ENCODE measurements at regions not wholly inside any gene's neighbourhood (a gene's known extent, or its start where the extent isn't known, plus 50 kb on each side); places are given as distances from the start of the nearest gene placed in this dataset.

DNA sequence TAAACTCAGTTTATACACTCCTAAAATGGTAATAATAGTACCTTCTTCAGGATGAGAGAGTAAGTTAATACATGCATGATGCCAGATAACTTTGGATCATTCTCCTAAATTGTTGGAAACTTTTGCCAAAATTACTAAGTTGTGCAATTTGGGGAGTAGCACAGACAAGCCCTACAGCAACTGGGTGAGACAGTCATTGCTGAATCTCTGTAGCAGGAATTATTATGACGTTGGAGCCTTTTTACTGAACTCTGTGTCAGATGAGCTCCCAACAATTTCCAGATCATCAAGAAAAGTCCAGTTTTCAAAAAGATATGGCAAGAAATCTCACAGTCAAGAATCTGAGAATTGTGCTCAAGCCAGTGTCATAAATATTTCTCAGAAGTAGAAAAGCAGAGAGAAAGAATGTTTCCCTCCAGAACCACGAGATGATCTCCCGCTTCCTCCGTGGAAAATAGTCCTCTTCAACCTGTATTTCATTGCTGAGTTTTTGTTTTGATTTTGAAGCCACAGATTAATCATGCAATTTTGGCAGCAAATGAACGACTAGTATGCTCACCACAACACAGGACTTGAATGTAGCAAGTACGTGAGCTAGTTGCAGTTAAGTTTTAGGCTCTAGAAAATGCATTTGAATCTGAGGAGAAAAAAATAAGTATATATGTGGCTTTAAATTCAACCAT, 485.4 kb downstream of the CNTN6 start:
- H3K27ac Mint-ChIP-seq: no peak overlapping the region
- ATAC-seq (ENCODE audit: low read depth) (no peak), DNase-seq (no peak)
- H3K9me3 Mint-ChIP-seq: no peaks in the 10 kb centered on the region
- no peak overlapping the region for H3K4me3 Mint-ChIP-seq
- POLR2A ChIA-PET: no interaction called here
- H3K4me1 Mint-ChIP-seq: no peaks in the 10 kb centered on the region
- no peaks in the 10 kb centered on the region for H3K36me3 Mint-ChIP-seq
- H3K27me3 Mint-ChIP-seq: no peaks in the 10 kb centered on the region

DNA sequence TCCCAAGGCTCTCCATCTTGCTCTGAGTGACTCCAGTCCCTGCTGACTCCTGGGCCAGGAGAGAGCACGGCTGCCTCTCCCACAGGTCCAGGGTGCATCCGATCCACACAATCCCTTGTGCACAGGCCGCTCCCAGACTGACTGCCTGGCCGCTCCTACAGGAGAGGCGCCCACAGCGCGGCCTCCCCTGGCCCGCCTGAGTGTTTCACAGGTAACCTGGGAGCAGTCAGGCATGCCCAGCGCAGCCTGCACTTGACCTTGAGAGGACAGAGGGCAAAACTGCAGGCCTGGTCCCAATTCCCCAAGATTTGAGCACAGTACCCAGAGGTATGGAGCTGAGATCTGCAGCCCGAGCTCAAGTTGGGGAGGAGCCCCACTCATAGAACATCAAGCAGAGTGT, 490.2 kb downstream of the CNTN6 start:
- POLR2A ChIA-PET: no interaction called here
- H3K27me3 Mint-ChIP-seq: no peaks in the 10 kb centered on the region

DNA sequence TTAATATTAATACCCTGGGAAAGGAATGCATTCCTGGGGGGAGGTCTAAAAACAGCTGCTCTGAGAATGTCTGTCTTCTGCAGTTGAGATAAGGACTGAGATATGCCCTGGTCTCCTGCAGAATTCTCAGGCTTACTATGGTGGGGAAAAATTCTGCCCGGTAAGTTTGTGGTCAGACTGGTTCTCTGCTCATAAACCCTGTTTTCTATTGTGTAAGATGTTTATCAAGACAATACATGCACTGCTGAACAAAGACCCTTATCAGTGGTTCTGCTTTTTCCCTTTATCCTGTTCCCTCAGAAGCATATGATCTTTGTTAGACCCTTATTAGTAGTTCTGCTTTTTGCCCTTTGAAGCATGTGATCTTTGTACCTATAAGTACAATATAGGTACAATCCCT, 494.6 kb downstream of the CNTN6 start:
- H3K9me3 Mint-ChIP-seq: no peaks in the 10 kb centered on the region
- POLR2A ChIA-PET: no interaction called here
- H3K27me3 Mint-ChIP-seq: no peaks in the 10 kb centered on the region

More for the DNA sequence above, 490.2 kb downstream of the CNTN6 start:
- no peak for DNase-seq
- Mint-ChIP-seq H3K27ac (no peak overlapping the region), H3K4me3 (no peak overlapping the region), H3K9me3 (no peaks in the 10 kb centered on the region), H3K36me3 (no peaks in the 10 kb centered on the region), H3K4me1 (no peaks in the 10 kb centered on the region)
- ATAC-seq (ENCODE audit: low read depth): no peak

DNA sequence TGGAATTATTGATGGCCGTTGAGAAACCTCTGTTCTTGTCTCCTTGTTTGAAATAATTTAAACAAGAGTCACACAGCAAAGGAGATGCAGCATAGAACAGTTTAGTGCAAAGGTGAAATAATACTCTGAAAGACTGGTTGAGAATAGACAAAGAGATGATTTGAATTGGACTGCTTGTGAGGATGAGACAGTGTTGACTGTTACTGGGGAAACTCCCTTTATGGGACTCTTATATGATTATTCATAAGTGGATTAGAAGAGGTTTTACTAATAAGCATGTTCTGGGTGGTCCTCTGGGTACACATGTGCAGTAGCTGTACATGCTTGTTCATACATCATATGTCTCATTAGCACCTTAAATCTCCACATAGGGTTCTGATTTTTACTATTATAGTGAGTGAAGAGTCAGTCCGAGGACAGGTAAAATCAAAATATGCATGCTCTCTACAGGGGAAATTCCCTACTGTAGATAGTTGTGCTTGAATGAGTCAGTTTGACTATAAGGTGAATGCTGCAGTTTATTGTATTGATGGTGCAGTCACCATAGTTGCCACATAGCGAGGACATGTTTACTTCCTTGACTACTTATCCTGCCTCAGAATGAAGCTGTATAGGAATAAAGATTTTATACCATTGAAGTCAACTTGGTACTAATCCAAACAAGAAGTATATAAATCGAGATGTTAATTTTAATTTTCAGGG, 498.7 kb downstream of the CNTN6 start:
- peaks cover 1% of the 10 kb centered on the region for H3K9me3 Mint-ChIP-seq
- H3K27me3 Mint-ChIP-seq: no peaks in the 10 kb centered on the region
- H3K27ac Mint-ChIP-seq: no peak overlapping the region
- H3K36me3 Mint-ChIP-seq: no peaks in the 10 kb centered on the region
- H3K4me1 Mint-ChIP-seq: no peaks in the 10 kb centered on the region
- no peak for ATAC-seq (ENCODE audit: low read depth)
- no peak overlapping the region for H3K4me3 Mint-ChIP-seq
- POLR2A ChIA-PET: no interaction called here
- no peak for DNase-seq

More for the DNA sequence above, 494.6 kb downstream of the CNTN6 start:
- Mint-ChIP-seq H3K36me3 (no peaks in the 10 kb centered on the region), H3K4me1 (no peaks in the 10 kb centered on the region), H3K27ac (no peak overlapping the region), H3K4me3 (no peak overlapping the region)
- ATAC-seq (ENCODE audit: low read depth) (no peak), DNase-seq (no peak)

DNA sequence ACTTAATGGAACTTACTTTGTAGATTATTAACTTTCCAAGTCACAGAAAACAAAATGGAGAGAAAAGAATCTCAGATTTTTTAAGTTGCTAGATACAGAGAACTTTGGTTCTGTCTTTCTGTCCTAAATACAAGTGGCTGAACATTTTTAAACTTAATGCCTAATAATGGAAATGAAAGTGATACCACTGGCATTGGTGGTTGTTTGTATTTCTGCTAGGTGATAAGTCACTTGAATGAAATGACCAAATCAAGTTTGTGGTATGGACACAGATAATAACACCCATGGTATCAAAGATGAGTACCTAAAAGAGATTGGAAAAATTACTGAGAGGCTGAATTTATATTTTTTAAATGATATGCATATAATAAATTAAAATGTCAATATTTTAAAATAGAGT, 502.1 kb downstream of the CNTN6 start:
- H3K9me3 Mint-ChIP-seq: peaks cover 1% of the 10 kb centered on the region
- no peak for ATAC-seq (ENCODE audit: low read depth)
- POLR2A ChIA-PET: no interaction called here

DNA sequence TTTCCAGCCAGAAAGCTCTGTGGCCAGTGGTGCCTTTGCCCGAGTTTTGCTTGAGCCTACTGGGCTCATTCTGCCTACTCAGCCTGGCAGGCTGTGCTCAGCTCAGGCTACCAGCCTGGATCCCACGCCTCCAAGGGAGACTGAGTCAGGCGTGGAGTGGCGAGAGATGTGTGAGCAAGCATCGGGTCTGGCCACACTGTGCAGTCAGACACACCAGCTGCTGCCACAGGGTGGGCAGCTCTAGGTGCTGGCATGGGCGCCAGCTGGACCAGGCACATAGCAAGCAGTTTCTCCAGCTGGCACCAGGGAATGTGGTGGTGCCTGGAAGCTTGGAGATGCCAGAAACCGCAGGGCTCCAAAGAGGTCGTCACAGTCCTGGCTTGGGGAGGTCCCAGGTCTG, 498.5 kb upstream of the CNTN4 start:
- no peak for DNase-seq
- ATAC-seq (ENCODE audit: low read depth): no peak
- POLR2A ChIA-PET: no interaction called here
- Mint-ChIP-seq H3K36me3 (no peaks in the 10 kb centered on the region), H3K27me3 (no peaks in the 10 kb centered on the region), H3K4me3 (no peak overlapping the region), H3K4me1 (no peaks in the 10 kb centered on the region), H3K27ac (no peak overlapping the region), H3K9me3 (no peaks in the 10 kb centered on the region)

More for the DNA sequence above, 502.1 kb downstream of the CNTN6 start:
- H3K4me1 Mint-ChIP-seq: no peaks in the 10 kb centered on the region
- DNase-seq: no peak
- no peak overlapping the region for H3K4me3 Mint-ChIP-seq
- no peaks in the 10 kb centered on the region for H3K36me3 Mint-ChIP-seq
- no peak overlapping the region for H3K27ac Mint-ChIP-seq
- no peaks in the 10 kb centered on the region for H3K27me3 Mint-ChIP-seq

DNA sequence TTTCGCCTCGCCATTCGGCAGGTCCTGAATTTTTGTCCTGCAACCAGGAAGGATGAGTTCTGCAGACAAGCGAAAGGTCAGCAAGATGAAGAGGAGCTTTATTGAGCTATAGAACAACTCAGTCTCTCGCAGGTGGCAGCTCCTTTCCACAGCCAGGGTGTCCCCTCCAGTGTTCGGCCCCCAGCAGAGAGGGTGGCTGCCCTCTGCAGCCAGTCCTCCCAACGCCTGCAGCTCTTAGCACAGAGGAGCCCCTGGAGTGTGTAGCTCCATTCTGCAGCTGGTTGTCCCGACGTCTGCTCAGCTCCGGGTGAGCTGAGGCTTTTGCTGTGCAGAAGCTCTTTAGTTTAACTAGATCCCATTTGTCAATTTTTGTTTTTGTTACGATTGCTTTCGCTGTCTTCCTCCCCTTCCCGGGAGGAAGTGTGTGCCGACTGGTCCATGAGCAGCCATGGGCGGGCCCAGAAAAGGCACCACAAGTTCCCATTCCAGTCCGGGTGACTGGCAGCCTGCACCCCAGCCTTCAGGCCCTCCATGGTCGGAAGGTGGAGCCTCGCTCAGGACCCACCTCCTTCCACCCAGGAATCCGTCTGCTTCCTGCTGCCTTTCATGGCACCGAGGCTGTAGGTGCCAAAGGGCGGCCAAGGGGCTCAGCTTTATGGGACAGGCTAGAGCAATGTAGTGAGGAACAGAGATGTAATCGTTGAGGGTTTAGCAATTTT, 497.8 kb upstream of the CNTN4 start:
- H3K36me3 Mint-ChIP-seq: no peaks in the 10 kb centered on the region
- H3K9me3 Mint-ChIP-seq: no peaks in the 10 kb centered on the region
- no peaks in the 10 kb centered on the region for H3K4me1 Mint-ChIP-seq
- POLR2A ChIA-PET: no interaction called here
- no peak for ATAC-seq (ENCODE audit: low read depth)
- H3K27me3 Mint-ChIP-seq: no peaks in the 10 kb centered on the region
- H3K4me3 Mint-ChIP-seq: no peak overlapping the region
- no peak overlapping the region for H3K27ac Mint-ChIP-seq
- no peak for DNase-seq

DNA sequence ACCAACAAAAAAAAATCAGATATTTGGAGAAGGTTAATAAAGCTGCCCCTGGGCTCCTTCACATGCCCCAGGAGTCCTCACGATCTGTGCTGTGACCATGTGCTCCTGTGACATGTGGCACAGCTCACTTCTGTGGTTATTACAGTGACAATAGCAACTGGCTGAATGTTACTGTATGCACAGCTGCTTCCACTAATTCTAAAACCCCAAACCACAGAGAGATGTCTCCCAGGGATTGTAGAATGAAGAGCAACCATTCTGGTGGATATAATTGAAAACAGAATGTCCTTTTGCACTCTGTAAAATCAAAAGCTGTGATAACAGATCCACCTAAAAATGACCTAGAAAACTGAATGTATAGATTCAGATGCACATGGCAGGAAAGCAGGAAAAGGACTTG, 489.2 kb upstream of the CNTN4 start:
- POLR2A ChIA-PET: no interaction called here
- Mint-ChIP-seq H3K9me3 (no peaks in the 10 kb centered on the region), H3K4me1 (no peaks in the 10 kb centered on the region), H3K27me3 (no peaks in the 10 kb centered on the region), H3K4me3 (no peak overlapping the region), H3K36me3 (no peaks in the 10 kb centered on the region), H3K27ac (no peak overlapping the region)
- DNase-seq (no peak), ATAC-seq (ENCODE audit: low read depth) (no peak)

DNA sequence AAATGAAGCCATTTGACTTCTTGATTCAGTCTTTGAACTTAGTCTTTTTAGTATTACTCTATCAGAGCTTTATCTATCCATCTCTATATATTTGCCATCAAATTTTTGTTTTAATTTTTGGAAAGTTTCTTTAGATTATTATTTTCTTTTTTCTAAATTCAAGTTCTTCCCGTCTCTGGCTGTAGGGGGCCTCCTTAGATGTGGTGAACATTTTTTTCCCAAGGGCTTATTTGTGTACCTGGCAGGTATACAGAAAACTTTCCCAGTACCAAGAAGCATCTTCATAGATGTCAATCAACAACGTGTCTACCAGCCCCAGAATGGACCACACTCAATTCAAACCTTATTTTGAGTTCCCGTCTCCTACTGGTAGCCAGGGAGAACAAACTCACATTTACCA, 486.8 kb upstream of the CNTN4 start:
- H3K9me3 Mint-ChIP-seq: no peaks in the 10 kb centered on the region
- DNase-seq (no peak), ATAC-seq (ENCODE audit: low read depth) (no peak)
- no peaks in the 10 kb centered on the region for H3K27me3 Mint-ChIP-seq
- POLR2A ChIA-PET: no interaction called here
- H3K4me1 Mint-ChIP-seq: no peaks in the 10 kb centered on the region
- H3K4me3 Mint-ChIP-seq: no peak overlapping the region
- no peak overlapping the region for H3K27ac Mint-ChIP-seq
- no peaks in the 10 kb centered on the region for H3K36me3 Mint-ChIP-seq

DNA sequence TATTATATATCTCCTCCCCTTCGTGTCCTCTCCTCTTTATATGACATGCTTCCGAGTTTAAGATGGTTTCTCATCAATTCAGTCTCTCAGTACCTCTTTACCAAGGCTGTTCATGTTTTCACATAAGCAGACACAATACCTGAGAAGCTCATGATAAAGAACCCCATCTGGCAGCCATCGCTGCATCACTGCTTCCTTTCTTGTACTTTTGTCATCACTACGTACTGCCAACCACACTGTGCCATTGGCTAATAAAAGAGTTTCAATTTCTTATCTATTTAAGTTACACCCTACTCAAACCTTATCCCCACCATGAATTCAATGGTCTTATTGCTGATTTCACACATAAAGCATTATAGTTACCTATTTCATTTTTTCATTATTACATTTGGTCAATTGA, 484.7 kb upstream of the CNTN4 start:
- Mint-ChIP-seq H3K27ac (no peak overlapping the region), H3K27me3 (no peaks in the 10 kb centered on the region), H3K9me3 (peaks cover 2% of the 10 kb centered on the region), H3K36me3 (no peaks in the 10 kb centered on the region), H3K4me1 (no peaks in the 10 kb centered on the region), H3K4me3 (no peak overlapping the region)
- DNase-seq (no peak), ATAC-seq (ENCODE audit: low read depth) (no peak)
- POLR2A ChIA-PET: no interaction called here

DNA sequence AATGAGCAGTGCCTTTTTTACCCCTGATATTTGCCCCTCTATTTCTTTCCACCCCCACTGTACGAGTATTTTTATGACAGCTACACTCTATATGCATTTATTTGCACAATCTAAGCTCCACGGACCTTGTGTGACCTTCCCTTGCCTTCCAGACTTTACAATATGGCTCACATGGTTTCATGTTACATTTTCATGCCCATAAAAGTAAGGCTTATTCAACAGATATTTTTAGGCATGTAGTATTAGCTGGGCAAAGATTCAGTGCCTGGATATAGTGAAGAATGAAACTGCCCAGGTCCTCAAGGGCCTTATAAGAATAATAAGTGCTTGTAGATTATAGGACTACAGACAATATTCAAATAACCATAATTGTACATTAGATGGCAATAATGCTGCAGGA, 481.9 kb upstream of the CNTN4 start:
- Mint-ChIP-seq H3K27ac (no peak overlapping the region), H3K27me3 (no peaks in the 10 kb centered on the region), H3K36me3 (no peaks in the 10 kb centered on the region), H3K9me3 (peaks cover 2% of the 10 kb centered on the region), H3K4me3 (no peak overlapping the region), H3K4me1 (no peaks in the 10 kb centered on the region)
- no peak for DNase-seq
- POLR2A ChIA-PET: no interaction called here
- no peak for ATAC-seq (ENCODE audit: low read depth)

DNA sequence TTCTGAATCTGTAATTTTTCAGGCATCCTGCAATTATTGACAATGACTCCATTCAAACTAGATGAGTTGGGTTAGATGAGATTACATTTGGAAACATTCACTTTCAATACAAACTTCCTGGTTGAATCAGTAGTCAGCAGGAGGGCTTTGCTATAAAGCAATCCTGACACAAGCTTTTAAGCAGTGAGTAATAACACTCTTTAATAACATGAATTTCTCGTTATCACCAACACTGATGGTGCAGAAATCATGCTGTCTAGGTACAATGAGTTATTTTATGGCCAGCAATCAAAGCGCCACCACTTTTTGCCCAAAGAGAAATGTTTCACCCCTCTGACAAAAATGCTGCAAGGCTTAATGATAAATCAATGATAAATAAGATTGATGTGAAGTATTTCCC, 474.8 kb upstream of the CNTN4 start:
- no peak for DNase-seq
- no peaks in the 10 kb centered on the region for H3K36me3 Mint-ChIP-seq
- H3K9me3 Mint-ChIP-seq: peaks cover 1% of the 10 kb centered on the region
- no peak overlapping the region for H3K27ac Mint-ChIP-seq
- H3K4me3 Mint-ChIP-seq: no peak overlapping the region
- H3K27me3 Mint-ChIP-seq: no peaks in the 10 kb centered on the region
- POLR2A ChIA-PET: no interaction called here
- no peak for ATAC-seq (ENCODE audit: low read depth)
- no peaks in the 10 kb centered on the region for H3K4me1 Mint-ChIP-seq

DNA sequence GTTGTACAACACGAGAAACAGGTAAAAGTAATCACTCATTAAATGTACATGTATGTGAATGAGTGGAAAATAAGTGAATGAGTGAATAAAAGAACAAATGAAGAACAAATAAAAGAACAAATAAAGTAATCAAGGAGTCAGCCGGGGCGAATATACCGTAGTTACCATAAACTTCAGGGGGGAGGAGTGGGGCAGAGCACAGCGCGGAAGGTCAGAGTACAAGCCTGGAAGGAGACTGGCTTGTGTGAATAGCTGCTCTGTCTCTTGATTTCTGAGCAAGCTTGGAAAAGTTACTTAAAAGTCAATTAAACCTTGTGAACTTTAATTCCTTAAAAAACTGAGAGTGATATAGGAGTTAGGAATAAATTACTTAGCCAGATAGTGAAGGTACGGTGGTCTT, 466.5 kb upstream of the CNTN4 start:
- H3K36me3 Mint-ChIP-seq: no peaks in the 10 kb centered on the region
- no peaks in the 10 kb centered on the region for H3K27me3 Mint-ChIP-seq
- DNase-seq (no peak), ATAC-seq (ENCODE audit: low read depth) (no peak)
- no peak overlapping the region for H3K27ac Mint-ChIP-seq
- H3K4me1 Mint-ChIP-seq: no peaks in the 10 kb centered on the region
- H3K9me3 Mint-ChIP-seq: peaks cover 1% of the 10 kb centered on the region
- POLR2A ChIA-PET: no interaction called here
- no peak overlapping the region for H3K4me3 Mint-ChIP-seq

DNA sequence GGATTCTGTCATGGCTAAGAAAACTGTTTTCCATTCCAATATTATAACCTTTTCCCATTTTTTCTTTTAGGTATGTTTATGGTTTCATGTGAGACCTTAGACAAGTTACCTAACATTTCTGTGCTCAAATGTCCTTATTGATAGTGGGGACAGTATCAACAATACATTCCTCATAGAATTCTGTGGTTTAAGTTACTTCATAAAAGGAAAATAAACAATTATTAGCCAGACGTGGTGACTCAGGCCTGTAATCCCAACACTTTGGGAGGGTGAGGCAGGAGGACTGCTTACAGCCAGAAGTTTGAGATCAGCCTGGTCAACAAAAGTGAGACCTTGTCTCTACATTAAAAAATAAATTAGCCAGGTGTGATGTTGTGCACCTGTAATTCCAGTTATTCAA, 436.8 kb upstream of the CNTN4 start:
- Mint-ChIP-seq H3K27ac (no peak overlapping the region), H3K36me3 (no peaks in the 10 kb centered on the region), H3K27me3 (no peaks in the 10 kb centered on the region), H3K4me3 (no peak overlapping the region), H3K9me3 (peaks cover 5% of the 10 kb centered on the region), H3K4me1 (no peaks in the 10 kb centered on the region)
- no peak for ATAC-seq (ENCODE audit: low read depth)
- DNase-seq: no peak
- POLR2A ChIA-PET: no interaction called here

All from activated naive CD8-positive, alpha-beta T cell treated with anti-CD3 and anti-CD28 coated beads, Interleukin-2, amount 10 ng/mL, durations not matched to agents 7 days and 5 days (primary cell).